ENCODE measurements at regions not wholly inside any gene's neighbourhood (a gene's known extent, or its start where the extent isn't known, plus 50 kb on each side); places are given as distances from the start of the nearest gene placed in this dataset.

DNA sequence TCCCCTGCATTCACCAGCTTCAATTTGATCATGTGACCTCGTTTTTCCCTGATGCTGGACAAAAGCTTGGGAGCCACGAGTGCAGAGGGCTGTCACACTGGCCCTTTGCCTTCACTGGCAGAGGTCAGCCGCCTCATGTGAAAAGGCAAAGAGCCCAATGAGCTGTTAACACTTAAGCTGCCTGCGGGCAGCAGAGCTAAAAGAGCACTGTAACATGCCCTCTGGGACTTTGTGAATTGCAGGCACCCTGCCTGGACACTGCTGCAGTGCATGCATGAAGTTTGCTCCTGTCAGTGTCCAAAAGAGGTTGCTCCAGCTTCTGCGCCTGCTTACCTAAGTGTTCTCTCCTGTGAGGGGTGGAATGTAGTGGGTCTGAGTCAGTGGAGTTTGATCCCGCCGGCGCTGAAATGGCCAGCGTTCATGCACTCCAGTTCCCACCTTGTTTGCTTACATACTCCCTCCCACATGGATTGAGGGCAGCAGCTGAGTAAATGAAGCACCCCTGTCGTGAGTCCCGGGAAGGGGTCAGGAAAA is 193.7 kb downstream of the RFC3 start:
- WGBS, 2 donors = 51 to 62% methylated on average over 11 of the region's 11 CpGs
- Histone ChIP-seq H3K4me1 (ENCODE audit: control insufficient read depth in 2 of 2, insufficient read depth in 2 of 2, low read length in 1 of 2) (no peaks in the 10 kb centered on the region), H3K27ac (ENCODE audit: low read depth in 2 of 2, low read length in 1 of 2) (no peak overlapping the region), H3K9me3 (ENCODE audit: control insufficient read depth in 2 of 2, insufficient read depth in 1 of 2, low read depth in 1 of 2, low read length in 1 of 2) (no peaks in the 10 kb centered on the region), H3K27me3 (ENCODE audit: control insufficient read depth in 1 of 2, insufficient read depth in 2 of 2, low read length in 2 of 2) (no peaks in the 10 kb centered on the region), H3K36me3 (ENCODE audit: control insufficient read depth in 2 of 2, insufficient read depth in 2 of 2, low read length in 1 of 2) (no peaks in the 10 kb centered on the region), H3K4me3 (ENCODE audit: low read depth in 1 of 2, low read length in 2 of 2) (no peak overlapping the region)

DNA sequence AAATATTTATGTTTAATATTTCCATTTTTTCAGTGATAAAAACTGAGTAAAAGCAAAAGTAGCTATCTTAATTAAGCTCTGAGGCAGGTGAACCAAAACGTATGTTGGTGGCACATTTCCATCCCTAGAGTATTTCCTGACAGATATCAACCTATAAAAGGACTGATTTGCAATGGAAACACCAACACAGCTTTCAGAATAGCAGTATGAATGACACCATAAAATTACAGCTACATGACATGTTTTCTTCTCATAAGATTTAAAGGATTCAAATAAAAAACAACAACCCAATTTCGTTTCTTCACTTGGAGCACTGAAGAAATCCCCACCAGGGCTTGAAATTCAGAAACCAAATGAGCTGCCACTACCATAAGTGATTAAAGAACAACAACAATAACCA is 194.4 kb downstream of the RFC3 start:
- 62 to 63% methylated on average over 2 of the region's 2 CpGs for WGBS, 2 donors
- Histone ChIP-seq H3K4me1 (ENCODE audit: control insufficient read depth in 2 of 2, insufficient read depth in 2 of 2, low read length in 1 of 2) (no peaks in the 10 kb centered on the region), H3K36me3 (ENCODE audit: control insufficient read depth in 2 of 2, insufficient read depth in 2 of 2, low read length in 1 of 2) (no peaks in the 10 kb centered on the region), H3K9me3 (ENCODE audit: control insufficient read depth in 2 of 2, insufficient read depth in 1 of 2, low read depth in 1 of 2, low read length in 1 of 2) (no peaks in the 10 kb centered on the region), H3K4me3 (ENCODE audit: low read depth in 1 of 2, low read length in 2 of 2) (no peak overlapping the region), H3K27ac (ENCODE audit: low read depth in 2 of 2, low read length in 1 of 2) (no peak overlapping the region), H3K27me3 (ENCODE audit: control insufficient read depth in 1 of 2, insufficient read depth in 2 of 2, low read length in 2 of 2) (no peaks in the 10 kb centered on the region)

DNA sequence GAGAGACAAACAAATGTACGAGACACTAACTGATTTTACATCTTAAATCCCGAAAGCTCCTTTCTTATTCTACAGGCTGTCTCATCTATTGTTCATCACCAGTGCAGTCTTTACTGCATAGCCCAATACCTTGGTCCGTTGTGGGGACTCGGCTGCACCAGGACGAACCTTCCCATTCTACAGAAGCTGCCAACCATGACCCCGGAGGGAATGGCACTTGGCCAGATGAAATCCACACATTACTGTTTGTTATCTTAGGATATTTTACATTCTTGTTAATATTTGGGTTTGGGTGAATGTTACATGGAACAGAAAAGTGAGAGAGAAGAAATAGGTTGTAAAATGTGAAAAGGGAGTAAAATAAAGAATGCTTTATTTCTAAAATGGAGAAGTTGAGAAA is 195.1 kb downstream of the RFC3 start:
- Histone ChIP-seq H3K36me3 (ENCODE audit: control insufficient read depth in 2 of 2, insufficient read depth in 2 of 2, low read length in 1 of 2) (no peaks in the 10 kb centered on the region), H3K4me1 (ENCODE audit: control insufficient read depth in 2 of 2, insufficient read depth in 2 of 2, low read length in 1 of 2) (no peaks in the 10 kb centered on the region), H3K27me3 (ENCODE audit: control insufficient read depth in 1 of 2, insufficient read depth in 2 of 2, low read length in 2 of 2) (no peaks in the 10 kb centered on the region), H3K27ac (ENCODE audit: low read depth in 2 of 2, low read length in 1 of 2) (no peak overlapping the region), H3K9me3 (ENCODE audit: control insufficient read depth in 2 of 2, insufficient read depth in 1 of 2, low read depth in 1 of 2, low read length in 1 of 2) (no peaks in the 10 kb centered on the region), H3K4me3 (ENCODE audit: low read depth in 1 of 2, low read length in 2 of 2) (no peak overlapping the region)
- 79 to 86% methylated on average over 6 of the region's 6 CpGs for WGBS, 2 donors

DNA sequence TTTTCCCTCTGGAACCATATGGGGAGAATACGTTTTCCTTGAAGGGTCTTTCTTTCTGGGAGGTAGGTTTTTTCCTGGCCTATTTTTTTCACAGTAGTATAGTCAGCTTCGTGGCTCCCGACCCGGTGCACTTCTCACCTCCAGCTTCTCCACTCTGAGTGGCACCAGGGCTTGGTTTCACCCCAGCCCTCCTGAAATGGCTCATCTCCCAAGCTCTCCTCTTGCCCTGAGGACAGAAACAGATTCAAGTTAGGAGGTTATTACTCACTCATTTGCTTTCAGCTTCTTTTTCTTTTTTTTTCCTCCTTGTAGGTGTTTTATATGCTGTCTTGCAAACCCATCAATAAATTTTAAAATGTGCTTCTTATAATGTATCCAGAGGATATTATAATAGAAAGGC is 199.3 kb downstream of the RFC3 start:
- no peaks in the 10 kb centered on the region for H3K27me3 ChIP-seq (ENCODE audit: control insufficient read depth in 1 of 2, insufficient read depth in 2 of 2, low read length in 2 of 2)
- H3K27ac ChIP-seq (ENCODE audit: low read depth in 2 of 2, low read length in 1 of 2) = no peak overlapping the region
- H3K36me3 ChIP-seq (ENCODE audit: control insufficient read depth in 2 of 2, insufficient read depth in 2 of 2, low read length in 1 of 2) = no peaks in the 10 kb centered on the region
- 43 to 48% methylated on average over 4 of the region's 4 CpGs for WGBS, 2 donors
- H3K4me1 ChIP-seq (ENCODE audit: control insufficient read depth in 2 of 2, insufficient read depth in 2 of 2, low read length in 1 of 2) = no peaks in the 10 kb centered on the region
- H3K4me3 ChIP-seq (ENCODE audit: low read depth in 1 of 2, low read length in 2 of 2) = no peak overlapping the region
- peaks cover 2% of the 10 kb centered on the region in 2 donors for H3K9me3 ChIP-seq (ENCODE audit: control insufficient read depth in 2 of 2, insufficient read depth in 1 of 2, low read depth in 1 of 2, low read length in 1 of 2)

DNA sequence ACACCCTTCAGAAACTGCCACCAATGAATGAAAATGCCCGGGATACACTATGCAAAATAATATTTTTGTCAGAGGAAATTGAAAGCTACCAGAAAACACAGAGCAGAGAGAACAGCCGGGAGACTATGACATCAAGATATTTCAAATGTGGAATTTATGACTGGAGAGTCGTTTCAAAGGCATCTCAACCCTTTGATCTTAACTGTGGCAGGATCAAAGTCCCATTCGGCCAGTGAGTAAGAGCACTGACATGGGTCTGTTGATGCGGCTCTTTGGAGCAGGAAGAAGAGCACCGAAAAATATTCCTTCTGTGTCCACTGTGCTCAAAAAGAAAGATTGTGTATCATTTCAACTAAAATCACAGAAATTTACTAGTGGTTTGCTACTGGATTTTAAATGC is 201.9 kb downstream of the RFC3 start:
- Histone ChIP-seq H3K36me3 (ENCODE audit: control insufficient read depth in 2 of 2, insufficient read depth in 2 of 2, low read length in 1 of 2) (no peaks in the 10 kb centered on the region), H3K4me1 (ENCODE audit: control insufficient read depth in 2 of 2, insufficient read depth in 2 of 2, low read length in 1 of 2) (no peaks in the 10 kb centered on the region), H3K27me3 (ENCODE audit: control insufficient read depth in 1 of 2, insufficient read depth in 2 of 2, low read length in 2 of 2) (no peaks in the 10 kb centered on the region), H3K4me3 (ENCODE audit: low read depth in 1 of 2, low read length in 2 of 2) (no peak overlapping the region), H3K9me3 (ENCODE audit: control insufficient read depth in 2 of 2, insufficient read depth in 1 of 2, low read depth in 1 of 2, low read length in 1 of 2) (peaks cover 2% of the 10 kb centered on the region in 2 donors), H3K27ac (ENCODE audit: low read depth in 2 of 2, low read length in 1 of 2) (no peak overlapping the region)
- WGBS, 2 donors = 55% methylated on average over 6 of the region's 6 CpGs

DNA sequence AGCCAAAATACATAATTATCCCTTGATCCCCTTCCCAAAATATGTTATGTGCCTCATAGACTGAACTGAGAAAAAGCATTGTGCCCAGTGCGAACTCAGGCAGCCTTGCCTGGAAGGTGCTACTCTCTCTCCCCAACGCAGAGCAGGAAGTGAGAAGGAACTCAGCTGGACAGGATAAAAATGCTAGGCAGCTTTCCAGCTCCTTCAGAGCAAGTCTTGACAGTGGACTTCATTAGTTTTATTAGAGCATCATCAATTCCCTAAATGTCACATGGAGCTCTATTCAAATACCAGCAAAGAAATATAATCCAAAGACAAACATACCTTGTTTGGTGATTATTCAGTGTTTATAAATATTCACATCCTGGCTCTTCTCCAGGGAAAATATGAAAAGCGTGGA is 202.4 kb downstream of the RFC3 start:
- WGBS, 2 donors = 38 to 58% methylated on average over 3 of the region's 3 CpGs
- H3K4me1 ChIP-seq (ENCODE audit: control insufficient read depth in 2 of 2, insufficient read depth in 2 of 2, low read length in 1 of 2) = no peaks in the 10 kb centered on the region
- H3K36me3 ChIP-seq (ENCODE audit: control insufficient read depth in 2 of 2, insufficient read depth in 2 of 2, low read length in 1 of 2) = no peaks in the 10 kb centered on the region
- H3K27me3 ChIP-seq (ENCODE audit: control insufficient read depth in 1 of 2, insufficient read depth in 2 of 2, low read length in 2 of 2) = no peaks in the 10 kb centered on the region
- peaks cover 2% of the 10 kb centered on the region in 2 donors for H3K9me3 ChIP-seq (ENCODE audit: control insufficient read depth in 2 of 2, insufficient read depth in 1 of 2, low read depth in 1 of 2, low read length in 1 of 2)
- no peak overlapping the region for H3K4me3 ChIP-seq (ENCODE audit: low read depth in 1 of 2, low read length in 2 of 2)
- no peak overlapping the region for H3K27ac ChIP-seq (ENCODE audit: low read depth in 2 of 2, low read length in 1 of 2)

DNA sequence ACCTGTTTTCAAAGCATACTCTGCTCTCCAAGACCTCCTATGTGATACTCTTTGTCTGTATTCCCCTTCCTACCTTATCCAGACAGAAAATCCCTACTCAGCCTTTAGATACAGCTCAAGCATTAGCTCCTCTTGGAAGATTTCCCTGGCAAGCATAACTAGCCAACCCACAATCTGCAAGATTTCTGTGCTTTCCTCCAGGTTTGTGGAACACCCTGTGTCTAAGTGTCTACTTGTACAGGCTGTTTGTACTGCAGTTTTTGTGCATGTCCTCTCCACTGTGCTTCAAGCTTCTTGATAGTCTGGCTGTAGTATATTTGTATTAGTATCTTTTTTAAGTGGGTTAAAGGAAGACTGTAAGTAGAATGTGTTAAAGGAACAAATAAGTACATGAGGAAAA is 203.7 kb downstream of the RFC3 start:
- H3K4me1 ChIP-seq (ENCODE audit: control insufficient read depth in 2 of 2, insufficient read depth in 2 of 2, low read length in 1 of 2) = no peaks in the 10 kb centered on the region
- no peaks in the 10 kb centered on the region for H3K27me3 ChIP-seq (ENCODE audit: control insufficient read depth in 1 of 2, insufficient read depth in 2 of 2, low read length in 2 of 2)
- no peaks in the 10 kb centered on the region for H3K36me3 ChIP-seq (ENCODE audit: control insufficient read depth in 2 of 2, insufficient read depth in 2 of 2, low read length in 1 of 2)
- no peak overlapping the region for H3K4me3 ChIP-seq (ENCODE audit: low read depth in 1 of 2, low read length in 2 of 2)
- H3K27ac ChIP-seq (ENCODE audit: low read depth in 2 of 2, low read length in 1 of 2) = no peak overlapping the region
- H3K9me3 ChIP-seq (ENCODE audit: control insufficient read depth in 2 of 2, insufficient read depth in 1 of 2, low read depth in 1 of 2, low read length in 1 of 2) = peaks cover 2 to 6% of the 10 kb centered on the region in 2 donors

DNA sequence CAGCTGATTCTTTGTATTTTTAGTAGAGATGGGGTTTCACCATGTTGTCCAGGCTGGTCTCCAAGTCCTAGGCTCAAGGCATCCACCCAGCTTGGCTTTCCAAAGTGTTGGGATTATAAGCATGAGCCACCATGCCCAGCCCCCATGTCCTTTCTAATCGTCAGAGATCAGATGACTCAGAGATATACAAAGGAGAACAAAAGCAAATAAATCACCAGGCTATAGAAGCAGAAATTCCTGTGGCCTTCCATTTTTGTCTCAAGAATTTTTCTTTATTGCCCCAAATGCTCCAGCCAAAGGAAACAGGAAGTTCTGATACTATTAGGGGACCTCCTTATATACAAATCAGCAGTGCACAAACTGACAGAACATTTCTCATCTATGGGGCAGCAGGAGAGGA is 207.8 kb downstream of the RFC3 start:
- peaks cover 2 to 6% of the 10 kb centered on the region in 2 donors for H3K9me3 ChIP-seq (ENCODE audit: control insufficient read depth in 2 of 2, insufficient read depth in 1 of 2, low read depth in 1 of 2, low read length in 1 of 2)
- no peak overlapping the region for H3K4me3 ChIP-seq (ENCODE audit: low read depth in 1 of 2, low read length in 2 of 2)
- no peaks in the 10 kb centered on the region for H3K27me3 ChIP-seq (ENCODE audit: control insufficient read depth in 1 of 2, insufficient read depth in 2 of 2, low read length in 2 of 2)
- H3K4me1 ChIP-seq (ENCODE audit: control insufficient read depth in 2 of 2, insufficient read depth in 2 of 2, low read length in 1 of 2) = no peaks in the 10 kb centered on the region
- H3K36me3 ChIP-seq (ENCODE audit: control insufficient read depth in 2 of 2, insufficient read depth in 2 of 2, low read length in 1 of 2) = no peaks in the 10 kb centered on the region
- H3K27ac ChIP-seq (ENCODE audit: low read depth in 2 of 2, low read length in 1 of 2) = no peak overlapping the region
- WGBS, 2 donors = 17 to 42% methylated on average over 1 of the region's 1 CpG

DNA sequence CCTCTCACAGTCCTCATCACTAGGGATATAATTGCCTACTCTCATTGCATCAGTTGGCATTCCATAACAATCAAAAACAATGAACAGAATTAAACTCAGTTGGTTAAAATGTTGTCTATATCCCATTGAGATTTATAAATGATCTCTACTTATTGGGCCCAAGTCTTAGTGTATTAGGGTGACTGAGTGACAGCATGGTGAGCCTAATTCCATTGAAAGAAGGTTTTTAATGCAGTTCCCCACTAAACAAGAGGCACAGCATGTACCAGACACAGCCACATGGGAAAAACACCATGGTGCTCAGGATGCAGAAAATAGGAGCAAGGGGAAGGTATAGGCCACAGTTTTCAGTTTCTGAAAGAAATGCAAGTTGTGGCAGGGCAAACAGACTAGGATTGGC is 208.4 kb downstream of the RFC3 start:
- Histone ChIP-seq H3K27me3 (ENCODE audit: control insufficient read depth in 1 of 2, insufficient read depth in 2 of 2, low read length in 2 of 2) (no peaks in the 10 kb centered on the region), H3K9me3 (ENCODE audit: control insufficient read depth in 2 of 2, insufficient read depth in 1 of 2, low read depth in 1 of 2, low read length in 1 of 2) (peaks cover 2 to 6% of the 10 kb centered on the region in 2 donors), H3K4me1 (ENCODE audit: control insufficient read depth in 2 of 2, insufficient read depth in 2 of 2, low read length in 1 of 2) (no peaks in the 10 kb centered on the region)

DNA sequence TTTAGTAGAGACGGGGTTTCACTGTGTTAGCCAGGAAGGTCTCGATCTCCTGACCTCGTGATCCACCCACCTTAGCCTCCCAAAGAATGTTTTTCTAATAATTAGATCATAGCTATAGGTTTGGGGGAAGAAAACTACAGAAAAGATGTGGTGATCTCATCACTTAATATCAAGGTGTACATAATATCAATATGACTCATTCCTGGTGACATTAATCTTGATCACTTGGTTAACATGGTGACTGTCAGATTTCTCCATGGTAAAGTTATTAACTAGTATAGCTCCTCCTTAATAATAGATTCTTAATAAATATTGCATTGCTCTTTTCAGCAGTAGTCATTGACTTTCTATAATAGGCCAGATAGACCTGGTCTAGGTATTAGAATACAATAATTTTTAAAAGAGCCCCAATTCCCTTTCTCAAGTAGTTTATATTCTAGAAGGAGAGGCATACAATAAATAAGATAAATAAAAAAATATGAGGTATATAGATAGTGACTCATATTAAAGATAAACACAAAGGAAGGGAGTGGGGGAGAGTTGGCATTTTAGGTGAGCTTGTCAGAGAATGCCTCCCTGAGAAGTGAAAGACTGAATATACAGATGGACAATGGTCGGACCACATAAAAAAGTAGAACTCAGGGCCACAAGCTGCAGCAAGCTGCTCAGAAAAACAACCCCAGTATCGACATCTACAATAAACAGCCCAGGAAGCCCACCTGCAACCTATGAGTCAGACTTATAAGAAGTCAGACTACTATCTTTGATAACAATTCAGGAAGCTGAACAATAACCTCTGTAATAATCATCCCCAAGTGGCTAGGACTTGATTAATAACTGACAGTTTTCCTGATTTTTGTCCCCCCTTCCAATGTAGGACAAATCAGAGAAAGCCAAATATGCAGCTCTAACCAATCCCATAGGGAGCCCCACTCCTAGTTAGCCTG is 210.8 kb downstream of the RFC3 start:
- Histone ChIP-seq H3K9me3 (ENCODE audit: control insufficient read depth in 2 of 2, insufficient read depth in 1 of 2, low read depth in 1 of 2, low read length in 1 of 2) (peaks cover 0 to 4% of the 10 kb centered on the region in 2 donors), H3K4me1 (ENCODE audit: control insufficient read depth in 2 of 2, insufficient read depth in 2 of 2, low read length in 1 of 2) (no peaks in the 10 kb centered on the region), H3K36me3 (ENCODE audit: control insufficient read depth in 2 of 2, insufficient read depth in 2 of 2, low read length in 1 of 2) (no peaks in the 10 kb centered on the region), H3K4me3 (ENCODE audit: low read depth in 1 of 2, low read length in 2 of 2) (no peak overlapping the region), H3K27ac (ENCODE audit: low read depth in 2 of 2, low read length in 1 of 2) (no peak overlapping the region), H3K27me3 (ENCODE audit: control insufficient read depth in 1 of 2, insufficient read depth in 2 of 2, low read length in 2 of 2) (no peaks in the 10 kb centered on the region)
- WGBS, 2 donors = 80 to 86% methylated on average over 5 of the region's 5 CpGs

More for the DNA sequence above, 208.4 kb downstream of the RFC3 start:
- Histone ChIP-seq H3K4me3 (ENCODE audit: low read depth in 1 of 2, low read length in 2 of 2) (no peak overlapping the region), H3K36me3 (ENCODE audit: control insufficient read depth in 2 of 2, insufficient read depth in 2 of 2, low read length in 1 of 2) (no peaks in the 10 kb centered on the region), H3K27ac (ENCODE audit: low read depth in 2 of 2, low read length in 1 of 2) (no peak overlapping the region)
